ENCODE measurements at regions not wholly inside any gene's neighbourhood (a gene's known extent, or its start where the extent isn't known, plus 50 kb on each side); places are given as distances from the start of the nearest gene placed in this dataset.

GRCh38 chr6:134819236-134819635 lies 130.7 kb downstream of the ALDH8A1 start:
- H3K27me3 ChIP-seq (ENCODE audit: insufficient read depth, poor library complexity, severe bottlenecking): no peaks in the 10 kb centered on the region
- TF ChIP-seq POLR2AphosphoS5 (IDR thresholded peaks at IDR 0.05; ENCODE audit: low read depth): no peak
- no peak for TF ChIP-seq CTCF (IDR thresholded peaks at IDR 0.05; ENCODE audit: insufficient read depth, low read length)
- TF ChIP-seq SPI1 (IDR thresholded peaks at IDR 0.05; ENCODE audit: borderline replicate concordance, low read depth): no peak
- no peak for TF ChIP-seq GABPA (IDR thresholded peaks at IDR 0.05; ENCODE audit: low read depth)
- no peak for TF ChIP-seq REST (IDR thresholded peaks at IDR 0.05; ENCODE audit: insufficient replicate concordance, low read depth)
- no peak overlapping the region for H3K4me3 ChIP-seq (replicated peaks; ENCODE audit: insufficient read depth, low read length)
- no peak for DNase-seq (ENCODE audit: low read depth in 1 of 2, low spot score in 1 of 2)
- H3K27ac ChIP-seq (replicated peaks): no peak overlapping the region

- Histone ChIP-seq H3K27me3 (ENCODE audit: insufficient read depth, poor library complexity, severe bottlenecking) (no peaks in the 10 kb centered on the region), H3K4me3 (replicated peaks; ENCODE audit: insufficient read depth, low read length) (no peak overlapping the region), H3K27ac (replicated peaks) (no peak overlapping the region)
- DNase-seq (ENCODE audit: low read depth in 1 of 2, low spot score in 1 of 2): no peak
- TF ChIP-seq GABPA (IDR thresholded peaks at IDR 0.05; ENCODE audit: low read depth): no peak
- TF ChIP-seq REST (IDR thresholded peaks at IDR 0.05; ENCODE audit: insufficient replicate concordance, low read depth): no peak
- TF ChIP-seq POLR2AphosphoS5 (IDR thresholded peaks at IDR 0.05; ENCODE audit: low read depth): no peak
- no peak for TF ChIP-seq SPI1 (IDR thresholded peaks at IDR 0.05; ENCODE audit: borderline replicate concordance, low read depth)
- no peak for TF ChIP-seq CTCF (IDR thresholded peaks at IDR 0.05; ENCODE audit: insufficient read depth, low read length)
Measured at GRCh38 chr6:134817448-134817847, 132.5 kb downstream of the ALDH8A1 start.

GRCh38 chr6:134816780-134817179 lies 133.1 kb downstream of the ALDH8A1 start:
- Histone ChIP-seq H3K27ac (replicated peaks) (no peak overlapping the region), H3K27me3 (ENCODE audit: insufficient read depth, poor library complexity, severe bottlenecking) (no peaks in the 10 kb centered on the region), H3K4me3 (replicated peaks; ENCODE audit: insufficient read depth, low read length) (no peak overlapping the region)
- no peak for DNase-seq (ENCODE audit: low read depth in 1 of 2, low spot score in 1 of 2)
- TF ChIP-seq REST (IDR thresholded peaks at IDR 0.05; ENCODE audit: insufficient replicate concordance, low read depth): no peak
- no peak for TF ChIP-seq GABPA (IDR thresholded peaks at IDR 0.05; ENCODE audit: low read depth)
- no peak for TF ChIP-seq SPI1 (IDR thresholded peaks at IDR 0.05; ENCODE audit: borderline replicate concordance, low read depth)
- TF ChIP-seq CTCF (IDR thresholded peaks at IDR 0.05; ENCODE audit: insufficient read depth, low read length): no peak
- no peak for TF ChIP-seq POLR2AphosphoS5 (IDR thresholded peaks at IDR 0.05; ENCODE audit: low read depth)

All from HL-60 (cell line).